WI38 (cell line): ENCODE measurements at regions not wholly inside any gene's neighbourhood (a gene's known extent, or its start where the extent isn't known, plus 50 kb on each side); places are given as distances from the start of the nearest gene placed in this dataset.

ENCODE experiments used
- H3K4me3 ChIP-seq: 2 replicates; pipeline ENCODE4 v1.5.1; 2011; ENCODE audit warnings: low read depth, mild to moderate bottlenecking, control low read depth, low read length
- CTCF ChIP-seq: IDR thresholded peaks from 2 replicates; pipeline ENCODE4 v1.5.1; 2012; ENCODE audit warnings: low read depth, mild to moderate bottlenecking, control low read depth, low read length

DNA sequence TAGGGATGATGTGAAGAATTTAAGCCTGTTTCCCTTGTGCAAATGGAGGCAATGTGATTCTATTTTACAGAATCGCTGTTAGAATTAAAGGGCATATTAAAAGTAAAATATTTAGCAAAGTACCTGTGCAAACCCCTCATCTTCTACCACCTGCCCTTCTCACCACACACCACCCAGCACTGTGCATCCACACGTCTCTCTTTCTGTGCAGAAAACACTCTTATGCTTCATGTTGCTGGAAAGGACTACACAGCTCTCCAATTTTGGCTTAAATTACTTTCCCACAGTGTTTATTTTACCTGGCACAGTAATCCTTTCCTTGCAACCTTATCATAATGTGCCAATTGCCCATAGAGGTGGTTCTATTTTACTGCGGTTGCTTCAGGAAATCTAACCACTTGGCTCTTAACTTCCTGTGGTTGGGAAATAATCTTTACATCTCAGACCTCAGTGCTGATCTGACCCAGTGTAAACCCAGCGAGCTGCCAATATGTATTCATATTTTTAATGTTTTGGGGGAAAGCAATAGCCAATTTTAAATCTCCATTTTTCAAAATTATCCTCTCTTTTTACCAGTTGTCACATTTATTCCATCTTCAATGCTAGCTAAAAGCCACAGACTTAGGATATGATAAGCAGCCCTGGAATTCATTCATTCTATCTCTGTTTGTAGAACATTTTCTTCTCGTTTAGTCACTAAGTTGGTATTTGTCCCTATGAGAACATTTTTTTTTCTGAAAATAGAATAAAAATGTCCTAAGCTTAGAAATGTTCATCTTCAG lies 250.9 kb downstream of the DSEL start:
- no peak overlapping the region for H3K4me3 ChIP-seq
- no peak for TF ChIP-seq CTCF

DNA sequence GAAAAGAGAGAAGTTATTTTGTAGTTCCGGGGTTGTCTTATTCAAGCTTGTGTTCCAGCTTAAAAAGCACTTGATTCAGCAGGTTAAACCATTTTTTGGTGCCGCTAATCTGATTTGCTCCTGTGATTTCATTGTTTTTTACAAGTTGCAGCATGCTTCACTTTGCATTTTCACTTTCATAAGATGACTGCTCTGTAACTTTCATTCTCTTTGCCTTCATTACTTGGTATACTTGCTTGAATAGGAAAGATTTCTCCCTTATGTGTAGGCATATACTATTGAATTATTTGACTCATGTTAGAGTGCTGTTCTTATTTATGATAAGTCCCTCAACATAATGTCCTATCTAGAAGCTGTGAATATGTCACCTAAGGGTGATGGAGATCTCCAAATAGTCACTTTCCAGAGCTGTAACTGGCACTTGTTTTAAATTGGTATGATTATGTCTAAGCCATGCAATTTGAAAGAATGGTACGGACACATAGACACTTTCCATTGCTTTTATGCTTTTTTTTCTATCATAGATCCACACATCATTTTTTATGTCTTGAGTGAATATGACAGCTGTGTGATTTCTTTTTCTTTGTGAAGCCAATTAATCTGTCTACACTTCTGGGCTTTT lies 254.5 kb downstream of the DSEL start:
- TF ChIP-seq CTCF: no peak
- no peak overlapping the region for H3K4me3 ChIP-seq

GRCh38 chr18:67260841-67261240 lies 255.7 kb downstream of the DSEL start:
- TF ChIP-seq CTCF: no peak

DNA sequence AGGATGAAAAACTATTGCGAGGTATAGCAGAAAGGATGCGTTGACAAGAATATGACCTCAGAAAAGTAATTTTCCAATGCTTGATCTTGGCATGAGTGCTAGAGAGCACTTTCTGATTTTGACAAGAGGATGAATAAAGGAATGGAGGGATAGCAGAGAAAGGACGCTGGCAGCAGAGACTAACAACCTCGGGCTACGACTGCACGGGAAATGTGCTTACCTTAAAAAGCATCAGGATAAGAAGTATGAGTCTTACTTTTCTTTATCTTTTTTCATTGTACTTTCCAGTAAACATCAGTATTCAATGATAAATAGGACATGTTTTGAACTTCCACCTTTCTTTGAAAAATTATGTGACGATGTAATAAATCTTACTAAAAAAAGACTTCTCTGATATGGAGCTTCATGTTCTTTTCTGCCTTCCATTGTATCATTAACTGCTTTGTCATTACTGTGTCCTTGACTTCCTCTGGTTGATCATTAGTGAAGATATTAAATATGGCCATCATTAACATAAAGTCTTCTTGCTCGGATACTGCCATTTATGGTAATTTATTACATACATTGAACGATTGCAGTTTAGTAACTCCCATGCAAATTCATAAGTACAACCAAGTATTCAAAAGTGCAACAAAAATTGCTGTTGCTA lies 265.6 kb downstream of the DSEL start:
- TF ChIP-seq CTCF: no peak
- no peak overlapping the region for H3K4me3 ChIP-seq

More at GRCh38 chr18:67260841-67261240, 255.7 kb downstream of the DSEL start:
- H3K4me3 ChIP-seq: no peak overlapping the region

- TF ChIP-seq CTCF: no peak
- peak overlapping the region; percentile 47 for H3K4me3 ChIP-seq
Observed at GRCh38 chr18:67243799-67244587, 272.5 kb downstream of the DSEL start.

DNA sequence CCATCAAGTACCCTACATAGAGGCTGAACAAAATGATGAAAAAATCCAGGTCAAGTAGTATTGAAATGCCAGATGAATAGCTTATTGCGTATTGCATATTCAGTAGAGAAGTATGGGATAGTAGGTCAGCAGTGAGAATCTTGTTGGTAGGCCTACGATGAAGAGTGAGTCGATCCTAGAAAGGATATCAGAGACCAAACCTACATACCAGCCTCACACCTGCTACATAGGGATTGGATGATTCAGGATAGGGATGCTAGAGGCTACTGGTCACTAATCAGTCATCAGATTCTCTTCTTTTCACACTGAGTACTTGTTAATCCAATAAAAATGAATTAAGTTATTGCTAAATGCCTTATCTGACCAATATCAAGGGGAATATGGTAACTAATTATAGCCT lies 274.5 kb downstream of the DSEL start:
- no peak for TF ChIP-seq CTCF
- no peak overlapping the region for H3K4me3 ChIP-seq
